COLO829 (cell line): ENCODE measurements at regions not wholly inside any gene's neighbourhood (a gene's known extent, or its start where the extent isn't known, plus 50 kb on each side); places are given as distances from the start of the nearest gene placed in this dataset.
"Not testable (repeated sequence)": the region's sequence is repeated elsewhere in the genome, so short reads cannot be mapped to it uniquely, and the experiment has no call there.

Experiments used
- DNase-seq: peaks from one replicate; pipeline ENCODE4 v3.0.0; 2012; ENCODE audit warnings: low spot score

- no peak for DNase-seq
Observed at GRCh38 chr20:52008874-52009273, 182.7 kb downstream of the ZFP64 start.

- no peak for DNase-seq
Observed at GRCh38 chr20:52004715-52005114, 186.9 kb downstream of the ZFP64 start.

GRCh38 chr20:52004018-52004417 is 187.6 kb downstream of the ZFP64 start:
- DNase-seq: no peak

GRCh38 chr20:52003415-52003814 is 188.2 kb downstream of the ZFP64 start:
- DNase-seq: no peak

DNA sequence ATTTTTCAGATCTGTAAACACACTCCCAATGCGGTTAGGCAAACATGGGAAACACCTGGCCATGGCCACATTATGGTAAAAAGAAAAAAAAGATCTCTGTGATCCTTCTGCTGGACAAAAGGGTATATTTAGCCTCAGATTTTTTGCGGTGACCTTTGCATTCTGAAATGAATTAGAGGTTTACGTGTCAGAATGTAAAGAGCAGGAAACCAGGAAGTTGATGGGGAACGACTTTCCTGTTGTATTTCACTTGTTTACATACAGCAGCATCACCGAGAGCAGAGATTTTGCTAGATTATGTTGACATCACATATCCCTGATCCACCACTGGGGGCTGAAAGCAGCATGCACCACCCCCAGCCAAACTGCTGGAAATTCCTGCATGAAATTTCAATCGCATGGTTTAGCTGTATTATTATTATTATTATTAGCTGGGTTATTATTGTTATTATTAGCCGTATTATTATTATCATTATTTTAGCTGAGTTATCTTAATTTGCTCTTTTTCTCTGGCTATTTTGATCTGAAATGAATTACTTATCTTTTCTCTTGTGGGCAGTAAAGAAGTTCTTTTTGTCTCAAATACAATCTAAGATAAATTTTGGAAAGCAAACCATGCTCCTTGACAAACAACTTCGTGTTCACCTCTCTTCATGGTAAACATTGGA is 189.4 kb downstream of the ZFP64 start:
- no peak for DNase-seq

GRCh38 chr20:51997281-51997936 is 194.2 kb downstream of the ZFP64 start:
- not testable (repeated sequence) for DNase-seq

DNA sequence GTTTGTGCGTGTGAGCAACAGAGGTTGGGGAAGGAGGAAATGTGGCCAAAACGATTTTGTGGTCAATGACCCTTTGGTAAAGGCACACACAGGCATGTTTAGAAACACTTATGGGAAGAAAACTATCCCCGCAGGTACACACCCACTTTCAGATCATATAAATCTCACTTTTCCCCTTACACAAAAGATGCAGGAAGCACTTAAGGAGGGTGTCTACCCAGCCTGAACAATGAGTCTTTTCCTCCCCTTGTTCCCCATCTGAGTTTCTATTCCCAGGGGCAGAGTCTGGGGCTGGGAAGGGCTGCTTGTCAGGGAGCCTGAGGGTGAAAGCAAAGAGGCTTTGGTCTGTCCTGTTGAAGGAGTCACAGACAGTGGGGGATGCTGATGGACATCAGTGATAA is 193.2 kb upstream of the SALL4 start:
- no peak for DNase-seq

DNA sequence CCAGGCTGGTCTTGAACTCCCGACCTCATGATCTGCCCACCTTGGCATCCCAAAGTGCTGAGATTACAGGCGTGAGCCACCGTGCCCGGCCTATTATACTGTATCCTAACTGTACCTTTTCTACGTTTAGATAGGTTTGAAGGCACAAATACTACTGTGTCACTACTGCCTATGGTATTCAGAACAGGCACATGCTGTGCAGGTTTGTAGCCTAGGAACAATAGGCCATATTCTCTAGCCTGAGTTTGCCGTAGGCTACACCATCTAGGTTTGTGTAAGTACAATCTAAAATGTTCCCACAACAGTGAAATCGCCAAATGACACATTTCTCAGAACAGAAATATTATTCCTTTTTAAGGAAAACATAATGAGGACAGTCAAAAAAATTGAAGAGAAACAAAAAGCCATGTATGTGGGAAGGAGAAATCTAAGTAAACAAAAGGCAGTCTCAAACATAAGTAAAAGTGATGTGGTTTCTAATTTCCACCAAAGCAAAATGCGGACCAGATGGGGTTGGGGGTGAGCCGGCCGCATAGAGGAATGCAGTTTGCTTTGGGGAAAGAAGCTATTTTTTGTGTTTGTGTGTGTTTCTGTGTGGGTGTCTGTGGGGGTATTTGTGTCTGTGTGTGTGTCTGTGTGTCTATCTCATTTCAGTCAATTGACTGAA is 192.6 kb upstream of the SALL4 start:
- DNase-seq: no peak

GRCh38 chr20:51987812-51988211 is 185.5 kb upstream of the SALL4 start:
- no peak for DNase-seq

GRCh38 chr20:51985013-51985415 is 182.7 kb upstream of the SALL4 start:
- DNase-seq: peak; percentile 98

DNA sequence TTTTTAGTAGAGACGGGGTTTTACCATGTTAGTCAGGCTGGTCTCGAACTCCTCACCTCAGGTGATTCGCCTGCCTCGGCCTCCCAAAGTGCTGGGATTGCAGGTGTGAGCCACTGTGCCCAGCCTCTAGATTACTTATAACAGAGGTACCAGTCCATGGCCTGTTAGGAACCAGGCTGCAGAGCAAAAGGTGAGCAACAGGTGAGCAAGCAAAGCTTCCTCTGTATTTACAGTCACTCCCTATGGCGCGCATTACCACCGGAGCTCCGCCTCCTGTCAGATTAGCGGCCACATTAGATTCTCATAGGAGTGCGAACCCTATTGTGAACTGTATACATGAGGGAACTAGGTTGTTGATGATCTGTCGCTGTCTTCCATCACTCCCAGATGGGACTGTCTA is 178.0 kb upstream of the SALL4 start:
- no peak for DNase-seq

- no peak for DNase-seq
Observed at GRCh38 chr20:51979226-51979625, 176.9 kb upstream of the SALL4 start.

GRCh38 chr20:51978070-51978501 is 175.8 kb upstream of the SALL4 start:
- DNase-seq: no peak

- DNase-seq: no peak
Observed at GRCh38 chr20:51972056-51972455, 169.7 kb upstream of the SALL4 start.

- no peak for DNase-seq
Observed at GRCh38 chr20:51970858-51971257, 168.5 kb upstream of the SALL4 start.

- DNase-seq: no peak
Observed at GRCh38 chr20:51969191-51969590, 166.9 kb upstream of the SALL4 start.

DNA sequence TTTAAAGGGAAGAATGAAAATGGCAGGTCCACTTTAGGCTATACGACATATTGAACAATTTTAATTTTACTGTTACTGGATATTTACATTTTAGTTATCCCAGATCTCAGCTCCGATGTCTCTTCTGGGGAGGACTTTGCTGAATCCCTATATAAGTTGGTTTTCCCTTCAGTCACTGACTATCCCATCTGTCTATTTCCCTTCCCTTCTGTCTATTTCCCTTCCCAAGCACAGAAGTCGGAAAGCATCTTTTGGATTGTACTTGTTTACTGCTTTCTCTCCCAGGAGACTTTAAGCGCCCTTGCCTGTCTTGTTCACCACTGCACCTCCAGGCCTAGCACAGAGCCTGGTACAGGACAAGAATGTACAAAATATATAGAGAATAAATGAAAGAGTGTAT is 165.8 kb upstream of the SALL4 start:
- no peak for DNase-seq

- DNase-seq: peak; percentile 54
Observed at GRCh38 chr20:51966296-51966971, 164.1 kb upstream of the SALL4 start.

DNA sequence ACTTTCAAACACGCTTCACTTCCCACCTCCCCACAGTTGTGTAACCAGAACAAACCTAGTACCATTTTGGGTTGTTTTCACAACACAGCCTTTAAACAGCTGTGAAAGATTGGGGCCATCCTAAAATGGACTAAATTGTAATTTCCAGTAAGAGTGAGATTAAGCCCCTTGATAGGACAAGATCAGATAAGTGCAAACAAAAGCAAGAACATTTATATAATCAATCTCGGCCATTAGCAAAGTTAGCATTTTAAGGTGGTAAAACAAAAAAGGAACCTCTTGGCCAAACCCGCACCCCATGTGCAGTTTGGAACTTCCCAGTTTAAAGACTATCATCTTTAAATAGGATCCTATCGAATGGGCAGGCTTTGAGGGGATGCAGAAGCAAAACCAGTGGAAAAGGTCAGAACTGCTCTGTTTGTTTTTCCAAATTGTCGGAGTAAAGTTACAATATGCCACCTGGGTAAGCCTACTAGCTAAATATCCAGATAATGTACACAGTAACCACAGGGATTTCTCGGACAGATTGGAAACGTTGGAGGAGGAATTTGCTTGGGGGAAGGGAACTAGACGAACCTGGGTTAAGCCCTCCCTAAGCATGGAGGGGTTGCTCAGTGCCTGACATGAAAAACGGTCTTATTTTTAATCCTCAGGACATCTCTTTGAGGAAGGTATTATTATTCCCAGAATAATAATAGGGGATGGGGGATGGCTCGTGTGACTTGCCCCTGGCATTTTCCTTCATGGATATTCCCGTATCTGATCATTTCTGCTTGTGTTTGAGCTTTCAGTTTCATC is 159.8 kb upstream of the SALL4 start:
- DNase-seq: no peak

DNA sequence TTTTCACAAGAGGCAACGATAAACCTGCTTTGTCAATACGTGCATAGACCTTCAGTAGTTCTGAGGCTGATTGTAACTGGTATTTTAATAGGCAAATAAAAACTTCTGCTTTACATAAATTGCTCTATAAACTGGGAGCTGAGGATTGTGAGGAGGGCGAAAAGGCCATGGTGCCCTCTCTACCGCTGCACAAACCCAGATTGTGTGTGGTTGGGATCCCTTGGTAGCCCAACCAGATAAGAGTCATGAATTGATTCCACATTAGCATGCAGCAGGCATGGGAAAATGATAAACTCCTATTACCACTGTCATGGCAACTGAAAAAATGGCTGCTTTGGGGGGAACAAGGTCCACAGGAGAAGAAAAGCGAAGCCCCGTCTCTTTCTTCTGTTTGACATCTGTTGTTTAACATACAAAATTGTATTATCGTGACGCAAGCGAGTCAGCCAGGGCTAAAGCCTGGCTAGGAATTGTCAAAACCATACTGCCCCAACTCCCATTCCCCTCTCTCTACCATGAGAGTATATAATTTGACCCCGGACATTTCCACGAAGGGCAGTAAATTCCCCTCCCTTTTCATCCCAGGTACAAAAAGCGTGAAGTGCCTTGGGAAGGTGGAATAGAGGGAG is 157.8 kb upstream of the SALL4 start:
- DNase-seq: no peak

GRCh38 chr20:51959066-51959542 is 156.8 kb upstream of the SALL4 start:
- no peak for DNase-seq
